ENCODE measurements at regions not wholly inside any gene's neighbourhood (a gene's known extent, or its start where the extent isn't known, plus 50 kb on each side); places are given as distances from the start of the nearest gene placed in this dataset.
A peak's percentile ranks its signal among the peaks of the same experiment; 100 is the strongest.

DNA sequence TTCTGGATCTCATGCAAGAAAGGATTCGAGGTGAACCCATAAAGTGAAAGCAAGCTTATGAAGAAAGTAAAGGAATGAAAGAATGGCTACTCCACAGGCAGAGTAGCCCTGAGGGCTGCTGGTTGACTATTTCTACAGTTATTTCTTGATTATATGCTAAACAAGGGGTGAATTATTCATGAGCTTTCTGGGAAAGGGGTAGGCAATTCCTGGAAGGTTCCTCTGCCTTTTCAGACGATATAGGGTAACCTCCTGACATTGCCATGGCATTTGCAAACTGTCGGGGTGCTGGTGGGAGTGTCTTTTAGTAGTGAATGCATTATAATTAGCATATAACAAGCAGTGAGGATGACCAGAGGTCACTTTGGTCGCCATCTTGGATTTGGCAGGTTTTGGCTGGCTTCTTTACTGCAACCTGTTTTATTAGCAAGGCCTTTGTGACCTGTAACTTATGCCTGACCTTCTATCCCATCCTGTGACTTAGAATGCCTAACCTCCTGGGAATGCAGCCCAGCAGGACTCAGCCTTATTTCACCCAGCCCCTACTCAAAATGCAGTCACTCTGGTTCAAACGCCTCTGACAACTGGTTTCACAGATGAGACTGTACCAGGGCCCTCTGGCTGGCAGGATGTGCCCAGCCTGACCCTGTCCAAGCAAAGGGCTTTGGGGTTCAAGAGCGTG, 157.7 kb upstream of the SFSWAP start (continued):
- TF ChIP-seq, protein P1, sequence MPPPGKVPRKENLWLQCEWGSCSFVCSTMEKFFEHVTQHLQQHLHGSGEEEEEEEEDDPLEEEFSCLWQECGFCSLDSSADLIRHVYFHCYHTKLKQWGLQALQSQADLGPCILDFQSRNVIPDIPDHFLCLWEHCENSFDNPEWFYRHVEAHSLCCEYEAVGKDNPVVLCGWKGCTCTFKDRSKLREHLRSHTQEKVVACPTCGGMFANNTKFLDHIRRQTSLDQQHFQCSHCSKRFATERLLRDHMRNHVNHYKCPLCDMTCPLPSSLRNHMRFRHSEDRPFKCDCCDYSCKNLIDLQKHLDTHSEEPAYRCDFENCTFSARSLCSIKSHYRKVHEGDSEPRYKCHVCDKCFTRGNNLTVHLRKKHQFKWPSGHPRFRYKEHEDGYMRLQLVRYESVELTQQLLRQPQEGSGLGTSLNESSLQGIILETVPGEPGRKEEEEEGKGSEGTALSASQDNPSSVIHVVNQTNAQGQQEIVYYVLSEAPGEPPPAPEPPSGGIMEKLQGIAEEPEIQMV (tag; conservative IDR thresholded peaks at IDR 0.05; ENCODE audit: low read depth) = peak; percentile 40; the same call in 1 of the 2 replicates
- no peak for TF ChIP-seq SAFB2 (IDR thresholded peaks at IDR 0.05; ENCODE audit: borderline replicate concordance, low read depth, low read length, severe bottlenecking)
- TF ChIP-seq, protein P2, sequence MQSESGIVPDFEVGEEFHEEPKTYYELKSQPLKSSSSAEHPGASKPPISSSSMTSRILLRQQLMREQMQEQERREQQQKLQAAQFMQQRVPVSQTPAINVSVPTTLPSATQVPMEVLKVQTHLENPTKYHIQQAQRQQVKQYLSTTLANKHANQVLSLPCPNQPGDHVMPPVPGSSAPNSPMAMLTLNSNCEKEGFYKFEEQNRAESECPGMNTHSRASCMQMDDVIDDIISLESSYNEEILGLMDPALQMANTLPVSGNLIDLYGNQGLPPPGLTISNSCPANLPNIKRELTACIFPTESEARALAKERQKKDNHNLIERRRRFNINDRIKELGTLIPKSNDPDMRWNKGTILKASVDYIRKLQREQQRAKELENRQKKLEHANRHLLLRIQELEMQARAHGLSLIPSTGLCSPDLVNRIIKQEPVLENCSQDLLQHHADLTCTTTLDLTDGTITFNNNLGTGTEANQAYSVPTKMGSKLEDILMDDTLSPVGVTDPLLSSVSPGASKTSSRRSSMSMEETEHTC (IDR thresholded peaks at IDR 0.05) = no peak
- no peak for TF ChIP-seq ZBTB1 (CRISPR knock-in tag; IDR thresholded peaks at IDR 0.05; ENCODE audit: borderline replicate concordance, low read depth)
- no peak for TF ChIP-seq ZNF263 (CRISPR knock-in tag; IDR thresholded peaks at IDR 0.05; ENCODE audit: borderline replicate concordance)
- TF ChIP-seq PTTG1 (tag; IDR thresholded peaks at IDR 0.05; ENCODE audit: low read depth) = 0 out of 2 replicates have a peak, but pooled peaks have one; percentile 57
- TF ChIP-seq, protein P3, sequence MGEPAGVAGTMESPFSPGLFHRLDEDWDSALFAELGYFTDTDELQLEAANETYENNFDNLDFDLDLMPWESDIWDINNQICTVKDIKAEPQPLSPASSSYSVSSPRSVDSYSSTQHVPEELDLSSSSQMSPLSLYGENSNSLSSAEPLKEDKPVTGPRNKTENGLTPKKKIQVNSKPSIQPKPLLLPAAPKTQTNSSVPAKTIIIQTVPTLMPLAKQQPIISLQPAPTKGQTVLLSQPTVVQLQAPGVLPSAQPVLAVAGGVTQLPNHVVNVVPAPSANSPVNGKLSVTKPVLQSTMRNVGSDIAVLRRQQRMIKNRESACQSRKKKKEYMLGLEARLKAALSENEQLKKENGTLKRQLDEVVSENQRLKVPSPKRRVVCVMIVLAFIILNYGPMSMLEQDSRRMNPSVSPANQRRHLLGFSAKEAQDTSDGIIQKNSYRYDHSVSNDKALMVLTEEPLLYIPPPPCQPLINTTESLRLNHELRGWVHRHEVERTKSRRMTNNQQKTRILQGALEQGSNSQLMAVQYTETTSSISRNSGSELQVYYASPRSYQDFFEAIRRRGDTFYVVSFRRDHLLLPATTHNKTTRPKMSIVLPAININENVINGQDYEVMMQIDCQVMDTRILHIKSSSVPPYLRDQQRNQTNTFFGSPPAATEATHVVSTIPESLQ (CRISPR knock-in tag; IDR thresholded peaks at IDR 0.05) = no peak
- TF ChIP-seq SMAD1 (IDR thresholded peaks at IDR 0.05; ENCODE audit: low read depth, low read length, partially characterized antibody) = no peak
- no peak for TF ChIP-seq RBM17 (IDR thresholded peaks at IDR 0.05; ENCODE audit: borderline replicate concordance, low read depth, low read length)
- no peak for TF ChIP-seq ZFP1 (CRISPR knock-in tag; IDR thresholded peaks at IDR 0.05)
- TF ChIP-seq, protein P4, sequence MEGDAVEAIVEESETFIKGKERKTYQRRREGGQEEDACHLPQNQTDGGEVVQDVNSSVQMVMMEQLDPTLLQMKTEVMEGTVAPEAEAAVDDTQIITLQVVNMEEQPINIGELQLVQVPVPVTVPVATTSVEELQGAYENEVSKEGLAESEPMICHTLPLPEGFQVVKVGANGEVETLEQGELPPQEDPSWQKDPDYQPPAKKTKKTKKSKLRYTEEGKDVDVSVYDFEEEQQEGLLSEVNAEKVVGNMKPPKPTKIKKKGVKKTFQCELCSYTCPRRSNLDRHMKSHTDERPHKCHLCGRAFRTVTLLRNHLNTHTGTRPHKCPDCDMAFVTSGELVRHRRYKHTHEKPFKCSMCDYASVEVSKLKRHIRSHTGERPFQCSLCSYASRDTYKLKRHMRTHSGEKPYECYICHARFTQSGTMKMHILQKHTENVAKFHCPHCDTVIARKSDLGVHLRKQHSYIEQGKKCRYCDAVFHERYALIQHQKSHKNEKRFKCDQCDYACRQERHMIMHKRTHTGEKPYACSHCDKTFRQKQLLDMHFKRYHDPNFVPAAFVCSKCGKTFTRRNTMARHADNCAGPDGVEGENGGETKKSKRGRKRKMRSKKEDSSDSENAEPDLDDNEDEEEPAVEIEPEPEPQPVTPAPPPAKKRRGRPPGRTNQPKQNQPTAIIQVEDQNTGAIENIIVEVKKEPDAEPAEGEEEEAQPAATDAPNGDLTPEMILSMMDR (IDR thresholded peaks at IDR 0.05 in 2 of 3, conservative IDR thresholded peaks at IDR 0.05 in 1 of 3; ENCODE audit: insufficient read depth in 2 of 3, low read depth in 1 of 3, low read length in 3 of 3) = no peak
- TF ChIP-seq, protein P5, sequence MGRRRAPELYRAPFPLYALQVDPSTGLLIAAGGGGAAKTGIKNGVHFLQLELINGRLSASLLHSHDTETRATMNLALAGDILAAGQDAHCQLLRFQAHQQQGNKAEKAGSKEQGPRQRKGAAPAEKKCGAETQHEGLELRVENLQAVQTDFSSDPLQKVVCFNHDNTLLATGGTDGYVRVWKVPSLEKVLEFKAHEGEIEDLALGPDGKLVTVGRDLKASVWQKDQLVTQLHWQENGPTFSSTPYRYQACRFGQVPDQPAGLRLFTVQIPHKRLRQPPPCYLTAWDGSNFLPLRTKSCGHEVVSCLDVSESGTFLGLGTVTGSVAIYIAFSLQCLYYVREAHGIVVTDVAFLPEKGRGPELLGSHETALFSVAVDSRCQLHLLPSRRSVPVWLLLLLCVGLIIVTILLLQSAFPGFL (CRISPR knock-in tag; IDR thresholded peaks at IDR 0.05) = no peak
- no peak for TF ChIP-seq SREBF2 (CRISPR knock-in tag; IDR thresholded peaks at IDR 0.05)
- TF ChIP-seq, protein P6, sequence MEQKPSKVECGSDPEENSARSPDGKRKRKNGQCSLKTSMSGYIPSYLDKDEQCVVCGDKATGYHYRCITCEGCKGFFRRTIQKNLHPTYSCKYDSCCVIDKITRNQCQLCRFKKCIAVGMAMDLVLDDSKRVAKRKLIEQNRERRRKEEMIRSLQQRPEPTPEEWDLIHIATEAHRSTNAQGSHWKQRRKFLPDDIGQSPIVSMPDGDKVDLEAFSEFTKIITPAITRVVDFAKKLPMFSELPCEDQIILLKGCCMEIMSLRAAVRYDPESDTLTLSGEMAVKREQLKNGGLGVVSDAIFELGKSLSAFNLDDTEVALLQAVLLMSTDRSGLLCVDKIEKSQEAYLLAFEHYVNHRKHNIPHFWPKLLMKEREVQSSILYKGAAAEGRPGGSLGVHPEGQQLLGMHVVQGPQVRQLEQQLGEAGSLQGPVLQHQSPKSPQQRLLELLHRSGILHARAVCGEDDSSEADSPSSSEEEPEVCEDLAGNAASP (IDR thresholded peaks at IDR 0.05) = no peak
- TF ChIP-seq KAT7 (CRISPR knock-in tag; IDR thresholded peaks at IDR 0.05; ENCODE audit: borderline replicate concordance) = no peak
- no peak for TF ChIP-seq NFE2L1 (tag; IDR thresholded peaks at IDR 0.05; ENCODE audit: borderline replicate concordance, low read depth)
- TF ChIP-seq RFX1 (IDR thresholded peaks at IDR 0.05) = no peak
